SK-N-DZ (cell line): ENCODE measurements at regions not wholly inside any gene's neighbourhood (a gene's known extent, or its start where the extent isn't known, plus 50 kb on each side); places are given as distances from the start of the nearest gene placed in this dataset.

Experiments
- DNase-seq: peaks from one replicate; pipeline ENCODE4 v3.0.0-alpha.2; 2015; ENCODE audit warnings: low spot score

DNA sequence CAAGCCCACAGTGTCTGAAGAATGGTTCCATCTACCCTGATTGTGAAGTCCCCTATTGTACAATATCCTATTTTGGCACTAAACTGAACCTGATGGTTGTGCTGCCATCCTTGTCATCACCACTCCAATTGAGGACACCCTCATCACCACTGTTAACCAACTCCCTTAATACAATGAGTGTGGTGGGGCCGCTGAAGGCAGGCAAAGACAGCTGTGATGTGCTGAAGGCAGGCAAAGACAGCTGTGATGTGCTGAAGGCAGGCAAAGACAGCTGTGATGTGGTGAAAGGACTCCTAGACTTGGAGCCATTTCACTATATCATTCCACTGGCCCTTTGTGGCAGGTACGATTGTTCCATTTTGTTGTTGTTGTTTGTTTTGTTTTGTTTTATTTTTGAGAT is 481.6 kb downstream of the SOX6 start:
- DNase-seq, result no peak

DNA sequence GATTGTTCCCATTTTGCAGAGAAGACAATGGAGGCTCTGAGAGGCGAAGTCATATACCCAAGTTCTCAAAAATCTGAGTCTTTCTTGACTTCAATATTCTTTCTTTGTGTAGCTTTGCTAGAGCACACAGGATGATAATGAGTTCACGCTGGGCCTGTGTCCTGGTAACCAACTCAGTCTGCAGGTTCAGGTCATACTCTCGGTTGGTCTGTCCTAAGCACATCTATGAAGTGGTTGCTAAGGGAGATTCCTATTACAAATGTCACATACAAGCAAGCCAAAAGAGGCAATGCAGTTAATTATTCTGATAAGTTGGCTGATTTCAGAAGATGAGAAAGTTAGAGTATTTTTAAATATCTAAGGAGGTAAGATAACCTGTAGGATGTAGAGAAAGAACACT is 481.0 kb downstream of the SOX6 start:
- DNase-seq, result no peak

DNA sequence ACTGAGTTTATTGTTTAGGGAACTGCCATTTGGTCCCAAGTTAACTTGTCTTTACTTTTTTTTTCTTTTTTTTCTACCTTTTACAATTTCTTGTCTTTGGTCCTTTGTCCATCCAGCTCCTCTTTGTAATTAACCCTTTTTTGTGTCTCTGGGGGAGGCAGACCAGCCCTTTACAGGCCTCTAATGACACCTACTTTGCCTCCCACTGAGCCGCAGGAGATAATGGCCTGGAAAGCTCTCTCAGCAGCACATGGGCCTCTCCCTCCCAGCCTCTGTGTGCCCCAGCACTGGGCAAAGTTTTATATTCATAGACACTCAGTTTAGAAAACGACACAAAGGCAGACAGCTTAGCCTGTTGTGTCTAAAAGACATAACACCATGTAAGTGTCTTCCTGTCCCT is 480.4 kb downstream of the SOX6 start:
- no peak for DNase-seq

DNA sequence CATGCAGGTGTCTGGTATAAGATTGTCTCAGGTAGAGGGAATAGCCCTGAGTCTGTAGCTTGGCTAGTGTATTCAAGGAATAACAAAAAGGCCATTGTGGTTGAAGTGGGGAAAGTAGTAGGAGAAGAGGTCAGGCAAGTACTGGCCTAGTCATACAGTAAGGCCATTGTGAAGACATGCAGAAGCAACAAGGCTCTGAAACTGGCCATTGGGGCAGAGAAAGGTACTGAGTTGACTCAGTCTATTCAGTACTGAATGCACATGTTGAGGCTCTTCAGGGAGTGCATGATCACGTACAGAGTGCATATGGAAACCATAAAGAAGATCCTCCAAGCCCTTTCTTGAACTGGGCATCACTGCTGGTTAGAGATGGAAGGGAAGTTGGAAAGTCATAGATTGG is 477.6 kb downstream of the SOX6 start:
- no peak for DNase-seq

DNA sequence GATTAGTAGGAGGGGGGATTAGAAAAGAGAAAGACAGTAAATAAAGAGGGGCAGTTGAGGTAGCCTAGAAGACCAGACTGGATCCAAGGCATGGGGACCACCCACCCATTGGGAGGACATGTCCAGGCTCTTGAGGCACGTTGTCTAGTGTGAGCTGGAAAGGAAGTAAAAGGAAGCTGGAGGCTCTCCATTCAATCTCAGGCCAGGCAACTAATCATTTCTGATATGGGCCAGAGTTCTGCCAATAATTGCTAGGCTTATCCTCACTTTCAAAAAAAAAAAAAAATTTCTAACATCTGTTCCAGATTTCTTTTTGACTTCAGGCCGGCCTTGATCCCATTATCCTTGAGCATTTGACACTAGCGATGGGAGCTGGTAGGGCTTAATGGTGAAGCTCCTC is 476.1 kb downstream of the SOX6 start:
- DNase-seq, result no peak

DNA sequence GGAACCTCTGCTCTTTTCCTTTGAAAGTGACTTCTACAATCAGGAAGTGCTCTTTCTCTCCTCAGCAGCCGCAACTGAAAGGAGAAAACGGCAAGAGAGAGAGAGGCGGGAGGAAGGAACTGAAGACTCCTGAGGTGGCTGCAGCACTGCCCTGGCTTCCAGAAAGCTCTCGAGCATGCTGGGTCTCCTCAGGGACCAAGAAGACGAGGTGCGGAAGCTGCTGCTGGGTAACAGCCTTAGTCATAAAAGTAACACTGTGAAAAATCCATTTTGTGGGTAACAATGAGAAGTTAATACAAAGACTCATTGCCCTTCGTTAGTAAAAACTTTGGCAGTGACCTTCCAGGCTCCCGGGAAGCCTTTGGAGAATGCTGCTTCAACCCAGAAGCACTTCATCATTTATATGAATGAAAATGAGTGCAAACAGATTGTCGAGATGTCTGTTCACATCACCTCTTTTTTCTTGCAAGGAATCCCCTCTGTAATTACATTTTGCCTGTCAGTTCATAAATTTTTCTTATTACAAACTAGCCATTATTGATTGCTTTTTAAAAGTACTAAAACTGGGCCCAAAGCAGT is 473.4 kb downstream of the SOX6 start:
- no peak for DNase-seq

DNA sequence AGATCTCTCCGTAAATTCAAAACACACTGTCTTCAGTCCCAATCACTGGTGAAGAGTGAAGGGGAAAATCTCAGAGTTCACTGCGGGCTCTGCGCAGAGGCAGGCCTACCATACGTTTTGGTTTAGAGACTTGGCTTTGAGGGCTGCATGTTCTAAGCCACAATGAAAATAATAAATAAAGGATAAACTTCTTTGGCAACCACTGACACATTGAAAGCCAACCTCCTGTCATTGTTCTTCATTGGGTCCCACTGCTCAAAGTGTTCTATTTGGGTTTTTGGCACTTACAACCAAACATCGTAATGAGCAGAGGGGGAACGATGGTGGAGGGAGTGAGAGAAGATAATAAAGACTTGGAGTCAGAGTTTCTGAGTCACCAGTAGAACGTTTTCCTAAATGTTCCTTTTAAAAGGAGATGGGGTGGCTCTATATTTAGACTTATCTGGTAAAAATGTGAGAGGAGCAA is 472.9 kb downstream of the SOX6 start:
- DNase-seq, result no peak

DNA sequence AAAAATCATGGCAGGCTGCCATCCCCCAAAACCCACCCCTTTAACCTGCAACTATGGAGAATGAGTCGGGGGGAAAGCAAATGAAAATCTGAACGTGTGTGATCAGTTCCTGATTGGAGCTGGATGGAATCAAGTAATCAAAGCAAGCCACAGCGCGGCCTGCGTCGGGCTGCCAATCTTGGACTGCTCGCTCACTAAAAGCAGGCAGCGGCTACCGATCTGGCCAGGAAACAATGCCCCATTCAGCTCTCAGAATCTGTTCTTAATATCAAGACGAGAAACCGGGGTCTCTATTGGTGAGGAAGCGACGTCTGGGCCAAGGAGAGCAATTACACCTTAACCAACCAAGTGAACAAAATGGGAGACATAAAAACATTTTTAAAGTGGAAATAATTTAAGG is 472.2 kb downstream of the SOX6 start:
- DNase-seq, result no peak

DNA sequence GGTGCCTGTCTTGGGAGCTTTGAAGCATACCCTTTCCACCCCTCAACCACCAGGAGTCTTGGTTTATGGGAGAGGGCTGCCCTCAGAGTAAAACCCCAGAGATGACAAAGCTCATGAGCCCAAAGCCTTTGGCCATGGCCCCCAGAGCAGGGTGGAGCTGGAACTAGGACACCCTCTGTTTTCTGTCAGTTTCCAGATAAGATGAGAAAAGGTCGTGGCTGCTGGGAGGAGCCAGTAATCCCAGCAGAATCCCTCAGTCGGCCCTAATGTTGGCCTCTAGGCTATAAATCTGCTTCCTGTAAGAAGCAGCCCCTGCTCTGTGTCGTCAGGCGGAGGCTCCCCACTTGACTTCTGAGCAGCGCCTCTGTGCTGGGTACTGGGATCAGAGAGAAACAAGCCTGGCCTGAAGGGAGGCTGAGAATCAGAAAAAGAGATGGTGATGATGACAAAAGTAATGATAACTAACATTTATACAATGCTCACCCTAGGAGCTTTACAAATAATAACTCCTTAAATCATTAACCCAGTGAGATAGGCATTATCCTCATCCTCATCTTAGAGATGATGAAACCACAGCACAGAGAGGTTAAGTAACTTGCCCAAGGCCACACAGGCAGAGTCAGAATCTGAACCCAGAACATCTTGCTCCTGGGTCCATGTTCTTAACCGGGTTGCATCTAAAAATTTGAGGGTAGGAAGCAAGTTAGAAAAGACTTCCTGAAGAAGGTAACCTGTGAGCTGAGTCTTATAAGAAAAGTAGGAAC is 471.4 kb downstream of the SOX6 start:
- peak; percentile 12 for DNase-seq

DNA sequence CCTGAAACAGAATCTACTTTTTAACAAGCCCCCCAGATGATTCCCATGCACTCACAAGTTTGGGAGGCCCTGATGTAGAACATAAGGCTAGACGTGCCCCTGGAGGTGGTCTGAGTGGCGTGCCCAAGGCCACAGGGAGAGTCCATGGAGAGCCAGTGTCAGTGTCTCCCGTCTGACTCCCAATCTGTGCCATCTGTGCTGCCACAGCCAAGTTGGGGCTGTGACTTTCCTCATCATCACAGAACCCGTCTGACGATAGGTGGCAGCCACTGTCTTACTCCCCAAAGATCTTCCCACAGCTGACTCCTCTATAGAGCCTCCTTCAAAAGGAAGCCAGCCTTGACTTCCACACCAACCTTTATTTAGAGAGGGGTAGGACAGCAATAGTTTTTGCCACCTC is 470.5 kb downstream of the SOX6 start:
- DNase-seq, result no peak

DNA sequence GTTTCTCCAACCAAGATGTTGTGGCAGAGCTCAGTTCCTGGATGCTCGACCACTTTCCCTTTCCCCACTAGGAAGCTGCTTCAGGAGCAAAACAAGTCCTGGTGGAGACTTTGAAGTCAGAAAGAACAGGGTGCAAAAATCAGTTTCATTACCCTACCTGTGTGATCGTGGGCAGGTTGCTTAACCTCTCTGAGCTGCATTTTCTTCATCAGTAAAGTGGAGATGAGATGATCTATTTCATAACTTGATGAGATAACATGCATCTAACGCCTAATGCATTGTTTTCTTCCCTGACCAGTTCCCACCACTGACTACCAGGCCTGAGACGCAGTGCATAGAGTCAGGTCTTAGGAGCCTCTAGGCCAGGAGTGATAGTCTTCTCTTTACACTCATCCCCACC is 470.0 kb downstream of the SOX6 start:
- DNase-seq, result no peak

DNA sequence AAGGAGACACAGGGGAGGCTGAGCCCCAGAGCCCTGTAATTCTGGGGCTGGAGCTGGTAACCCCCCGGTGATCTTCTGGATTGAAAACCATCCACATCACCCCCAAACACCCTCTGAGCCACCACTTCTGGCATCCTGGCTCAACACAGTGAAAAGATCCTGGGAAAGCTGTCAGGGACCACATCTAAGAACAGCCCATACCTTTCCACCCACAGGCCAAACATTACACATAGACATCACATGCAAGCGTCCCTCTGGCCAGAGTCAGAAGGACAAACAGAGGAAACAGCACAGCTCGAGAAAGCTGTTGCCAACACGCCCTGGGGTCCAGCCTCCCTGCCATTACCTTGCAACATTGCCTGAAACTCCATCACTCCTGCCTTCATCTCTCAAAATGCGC is 469.5 kb downstream of the SOX6 start:
- DNase-seq, result no peak

DNA sequence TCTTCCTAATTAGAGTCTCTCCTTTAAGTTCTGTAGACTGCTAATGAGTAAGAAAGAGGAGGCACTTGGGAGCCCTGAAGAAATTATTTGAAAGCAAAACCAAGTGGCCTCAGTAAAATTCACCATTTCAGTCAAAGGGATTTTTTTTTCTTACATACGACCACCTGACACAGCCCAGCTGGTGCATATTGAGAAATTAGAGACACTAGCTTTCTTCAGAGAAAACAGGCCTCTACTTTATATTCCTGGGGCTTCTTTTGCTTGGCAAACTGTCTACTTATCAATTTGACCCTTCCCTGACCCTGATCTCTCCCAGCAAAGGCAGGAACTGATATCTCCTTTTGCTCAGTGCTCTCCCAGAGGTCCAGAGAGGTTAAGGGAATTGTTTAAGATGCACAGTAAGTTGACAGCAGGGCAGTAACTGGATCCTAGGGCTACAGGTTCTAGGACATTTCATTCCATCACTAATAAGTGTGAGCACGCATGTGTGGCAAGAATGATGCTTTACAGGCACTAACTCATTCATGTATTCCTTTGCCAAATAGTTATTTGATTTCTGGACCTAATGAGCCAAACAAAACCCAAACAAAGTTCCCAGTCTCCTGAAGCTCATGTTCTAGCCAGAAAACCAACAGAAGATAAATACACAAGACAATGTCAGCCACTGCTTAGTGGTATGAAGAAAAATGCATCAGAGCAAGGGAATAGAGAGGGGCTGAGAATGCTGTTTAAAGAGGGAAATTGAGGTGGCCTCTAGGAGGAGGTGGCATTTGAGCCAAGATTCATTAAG is 467.6 kb downstream of the SOX6 start:
- no peak for DNase-seq

DNA sequence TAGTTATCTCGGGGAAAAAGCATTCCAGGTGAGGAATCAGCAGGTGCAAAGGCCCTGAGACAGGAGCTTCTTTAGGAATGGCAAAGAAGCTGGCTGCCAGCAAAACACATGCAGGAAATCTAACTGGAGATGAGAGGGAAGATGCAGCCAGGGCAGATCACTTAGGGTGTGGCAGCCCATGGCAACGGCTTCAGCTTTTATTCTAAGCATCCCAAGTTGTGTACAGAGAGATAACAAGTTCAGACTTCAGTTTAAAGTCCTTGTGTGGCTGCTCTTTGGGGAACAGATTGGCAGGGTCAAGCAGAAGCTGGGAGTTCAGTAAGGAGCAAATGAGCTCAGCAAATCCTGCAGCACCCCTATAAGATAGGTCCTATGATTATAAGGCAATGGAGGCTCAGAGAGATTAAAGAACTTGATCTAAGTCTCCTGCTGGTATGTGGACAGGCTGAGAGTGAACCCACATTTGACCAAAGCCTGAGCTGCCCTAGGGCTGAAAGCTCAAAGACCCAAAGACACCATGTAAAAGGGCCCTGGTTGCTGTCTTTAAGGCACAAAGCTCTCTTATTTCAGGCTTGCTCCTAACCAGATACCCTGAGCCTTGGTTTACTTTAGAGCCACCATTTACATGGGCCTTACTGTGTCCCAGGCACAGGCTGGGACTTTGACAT is 466.8 kb downstream of the SOX6 start:
- DNase-seq, result no peak

DNA sequence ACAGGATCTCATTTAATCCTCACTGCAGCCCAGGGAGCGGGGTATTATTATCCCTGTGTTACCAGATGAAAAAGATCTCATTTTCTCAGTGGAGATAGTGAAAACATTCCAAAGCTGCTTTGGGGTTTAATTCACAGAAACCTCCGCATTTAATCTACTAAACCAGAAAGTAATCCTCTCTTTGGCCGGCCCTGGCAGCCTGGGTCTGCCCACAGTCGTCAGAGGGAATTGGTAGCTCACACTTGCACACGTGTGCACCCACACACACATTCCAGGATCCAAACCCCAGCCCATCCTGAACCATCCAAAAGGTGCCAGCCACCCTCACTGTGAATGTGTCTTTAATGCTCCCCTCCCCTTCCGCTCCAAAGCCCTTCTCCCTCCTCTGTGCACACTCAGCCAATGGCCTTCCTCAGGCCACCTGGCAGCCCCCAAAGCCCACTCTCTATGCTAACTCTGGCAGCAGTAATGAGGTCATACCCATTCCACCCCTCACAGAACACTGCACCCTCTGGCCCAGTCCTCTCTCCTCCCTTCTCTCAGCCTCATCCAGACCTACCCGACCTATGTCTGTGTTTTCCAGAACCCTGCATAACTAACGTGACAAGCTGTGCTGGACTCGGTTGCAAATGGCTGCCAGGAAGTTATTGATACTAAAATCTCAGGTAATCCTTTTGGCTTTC is 466.2 kb downstream of the SOX6 start:
- DNase-seq, result no peak

DNA sequence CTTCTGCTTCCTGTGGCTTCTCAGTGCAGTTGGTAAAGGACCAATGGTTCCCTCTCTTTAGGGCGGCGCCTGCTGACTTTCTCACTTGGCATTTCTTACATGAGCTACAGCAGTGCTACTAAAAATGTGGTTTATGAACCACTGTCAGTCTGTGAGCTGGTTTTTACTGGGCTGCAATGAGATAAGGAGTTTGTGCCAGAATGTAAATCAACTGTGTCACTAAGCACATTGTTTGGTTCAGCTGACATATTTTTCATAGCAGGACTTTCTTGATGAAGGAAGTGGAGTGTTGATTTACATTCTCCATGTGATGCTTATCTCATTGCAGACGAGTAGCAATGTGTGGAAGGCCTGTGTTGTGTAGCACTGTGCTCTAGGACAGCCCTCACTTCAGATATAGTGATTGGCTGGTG is 463.3 kb downstream of the SOX6 start:
- DNase-seq, result no peak

DNA sequence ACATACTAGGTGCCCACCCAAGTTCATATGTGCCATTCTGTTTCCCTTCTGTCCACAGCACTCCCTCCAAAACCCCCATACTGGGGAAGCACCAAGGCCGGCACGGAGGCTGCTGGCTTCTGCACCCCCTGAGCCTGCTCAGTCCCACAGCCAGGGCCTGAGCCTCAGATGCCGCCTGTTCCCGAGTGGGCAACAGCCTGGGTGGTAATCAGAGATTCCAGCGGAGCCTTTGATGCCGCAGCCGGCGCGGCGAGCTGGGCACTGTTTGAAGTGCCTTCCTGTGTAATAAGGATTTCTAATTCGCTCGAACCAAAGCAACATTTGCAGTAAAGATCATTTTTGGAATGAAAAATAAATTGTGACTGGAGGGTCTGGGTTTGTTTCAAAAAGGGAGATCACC is 460.3 kb downstream of the SOX6 start:
- DNase-seq, result no peak

DNA sequence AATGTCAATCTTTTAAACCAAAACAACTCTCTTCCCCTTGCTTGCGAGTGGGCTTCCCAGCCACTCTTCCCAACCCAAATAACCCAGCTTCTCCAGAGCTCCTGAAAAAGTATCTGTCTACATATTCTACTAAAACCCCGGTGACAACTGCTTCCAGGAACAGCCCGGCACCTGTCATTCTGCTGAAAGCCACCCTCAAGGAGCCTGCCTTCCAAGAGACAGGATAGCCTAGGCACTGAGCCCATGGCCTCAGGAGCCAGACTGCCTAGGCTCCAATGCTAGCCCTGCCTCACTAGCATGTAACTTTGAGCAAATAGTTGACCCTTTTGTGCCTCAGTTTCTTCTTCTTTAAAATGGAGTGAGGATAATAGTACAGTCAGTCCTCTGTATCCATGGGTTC is 459.8 kb downstream of the SOX6 start:
- DNase-seq, result no peak

DNA sequence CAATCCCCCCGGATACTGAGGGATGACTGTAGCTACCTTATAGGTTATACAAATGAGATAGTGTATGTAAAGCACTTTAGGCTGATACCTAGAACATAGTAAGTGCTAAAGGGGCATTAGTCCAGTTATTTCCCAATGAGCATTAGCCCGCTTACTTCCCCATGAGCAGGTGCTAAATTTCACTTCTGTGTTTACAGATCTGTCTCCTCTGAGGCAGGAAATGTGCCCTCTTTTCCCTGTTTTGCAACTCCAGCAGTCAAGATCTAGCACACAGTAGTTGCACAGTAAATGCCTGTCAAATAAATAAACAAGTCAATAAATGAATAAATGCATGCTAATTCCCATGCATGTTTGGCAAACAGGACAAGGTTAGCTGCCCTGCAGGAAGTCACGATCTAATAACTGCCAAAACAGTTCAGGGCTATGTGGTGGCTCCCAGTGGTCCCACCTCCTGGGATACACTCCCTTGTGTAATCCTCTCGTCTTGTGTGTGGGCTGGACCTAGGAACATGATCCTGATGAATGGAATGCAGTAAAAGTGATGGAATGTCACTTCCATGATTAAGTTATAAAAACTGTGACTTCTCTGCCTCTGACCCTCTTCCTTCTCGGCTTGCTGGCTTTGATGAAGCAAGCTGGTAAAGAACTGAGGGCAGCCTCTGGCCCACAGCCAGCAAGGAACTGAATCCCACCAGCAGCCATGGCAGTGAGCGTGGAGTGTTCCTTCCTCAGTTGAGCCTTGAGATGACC is 459.0 kb downstream of the SOX6 start:
- DNase-seq, result no peak

DNA sequence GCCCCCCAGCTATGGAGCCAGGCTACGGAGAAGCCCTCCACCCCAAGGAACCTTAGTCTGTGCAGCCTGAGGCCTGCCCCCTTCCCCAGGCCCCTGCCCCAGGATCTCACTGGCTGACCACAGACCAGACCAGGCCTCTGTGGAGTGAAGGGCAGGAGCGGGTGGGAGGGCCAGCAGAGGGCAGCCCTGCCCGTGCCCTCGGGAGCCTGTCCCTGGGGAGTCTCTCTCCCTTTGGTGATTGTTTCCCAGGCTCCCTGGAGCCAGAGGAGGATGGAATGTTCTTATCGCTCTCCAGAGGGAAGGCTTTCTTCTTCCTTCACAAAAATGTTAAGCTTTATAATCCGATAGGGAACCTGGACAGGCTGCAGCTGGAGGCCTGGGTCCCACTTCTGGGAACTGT is 455.3 kb downstream of the SOX6 start:
- no peak for DNase-seq

DNA sequence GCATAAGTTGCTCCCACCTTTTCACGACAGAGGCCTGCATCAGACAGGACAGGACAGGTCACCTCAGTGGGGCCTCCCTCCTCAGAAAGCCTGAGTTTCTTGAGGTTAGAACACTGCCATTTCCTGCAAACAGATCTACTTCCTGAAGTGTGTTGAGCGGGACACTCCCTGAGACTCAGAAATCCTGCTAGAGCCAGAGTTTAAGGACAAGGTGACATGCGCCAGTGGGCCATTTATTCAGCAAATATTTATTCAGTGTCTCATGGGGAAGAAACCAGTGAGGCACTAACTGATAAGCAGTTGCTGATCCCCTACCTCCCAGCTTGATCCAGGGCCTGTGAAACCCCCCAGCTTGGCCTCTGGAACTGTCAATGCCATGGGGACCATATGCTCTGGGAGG is 454.6 kb downstream of the SOX6 start:
- no peak for DNase-seq
